IPS-NIHi11 (cell line): ENCODE measurements at regions not wholly inside any gene's neighbourhood (a gene's known extent, or its start where the extent isn't known, plus 50 kb on each side); places are given as distances from the start of the nearest gene placed in this dataset.
"Not testable (repeated sequence)": the region's sequence is repeated elsewhere in the genome, so short reads cannot be mapped to it uniquely, and the experiment has no call there.

ENCODE experiments used
- DNase-seq: peaks from one replicate; pipeline ENCODE4 v3.0.0; 2012; ENCODE audit warnings: mixed read lengths, low spot score

DNA sequence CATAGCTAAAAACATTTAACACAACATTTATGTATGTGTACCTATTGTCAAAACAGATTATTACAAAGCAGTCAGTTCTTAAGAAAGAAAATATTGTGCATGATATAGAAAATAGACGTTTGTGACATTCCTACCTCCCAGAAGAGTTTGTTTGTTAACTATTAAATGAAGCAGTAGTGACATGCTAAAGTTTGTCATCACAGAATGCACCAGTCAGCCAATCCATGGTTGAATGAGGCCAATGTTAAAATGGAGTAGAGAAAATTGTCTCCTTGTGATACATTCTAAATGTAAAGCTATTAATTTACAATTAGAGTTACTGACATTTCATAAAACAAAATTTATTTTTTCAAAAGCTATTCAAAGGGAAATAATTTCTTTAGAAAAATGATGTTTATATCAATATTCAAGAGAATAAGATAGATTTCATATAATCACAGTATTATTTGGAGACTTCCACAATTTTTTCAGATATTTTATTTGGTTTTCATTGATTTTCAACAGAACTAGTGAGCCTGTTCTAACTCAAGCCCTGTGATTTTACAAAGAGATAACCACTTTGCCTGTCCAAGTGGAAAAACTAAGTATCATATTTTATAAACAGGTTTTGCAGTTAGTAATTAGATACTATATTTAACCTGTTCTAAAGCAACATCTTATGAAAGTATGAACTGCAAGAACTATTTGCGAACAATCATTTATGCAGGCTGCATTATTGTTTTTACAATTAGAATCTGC, 176.8 kb downstream of the ISL1 start:
- DNase-seq = no peak

DNA sequence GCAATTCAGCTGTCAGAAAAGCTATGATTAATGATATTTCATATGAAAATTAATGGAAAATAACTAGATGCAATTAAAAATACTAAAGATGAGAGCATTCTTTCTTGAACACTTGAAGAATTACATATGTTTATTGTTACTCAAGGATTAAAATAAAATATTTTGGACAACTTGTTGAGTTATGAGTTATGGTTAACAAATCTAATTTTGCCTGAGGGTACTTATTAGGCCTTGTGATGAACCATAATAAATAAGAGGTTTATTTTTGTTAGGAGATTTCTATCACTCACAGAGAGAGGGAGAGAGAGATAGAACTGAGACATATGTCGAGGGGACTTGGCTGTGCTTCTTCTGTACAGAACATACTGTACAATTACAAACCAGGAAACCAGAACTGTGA, 183.7 kb downstream of the ISL1 start:
- no peak for DNase-seq

GRCh38 chr5:51567636-51568035, 184.4 kb downstream of the ISL1 start:
- DNase-seq = no peak

- peak; percentile 6 for DNase-seq
Measured at GRCh38 chr5:51573835-51574234, 190.6 kb downstream of the ISL1 start.

DNA sequence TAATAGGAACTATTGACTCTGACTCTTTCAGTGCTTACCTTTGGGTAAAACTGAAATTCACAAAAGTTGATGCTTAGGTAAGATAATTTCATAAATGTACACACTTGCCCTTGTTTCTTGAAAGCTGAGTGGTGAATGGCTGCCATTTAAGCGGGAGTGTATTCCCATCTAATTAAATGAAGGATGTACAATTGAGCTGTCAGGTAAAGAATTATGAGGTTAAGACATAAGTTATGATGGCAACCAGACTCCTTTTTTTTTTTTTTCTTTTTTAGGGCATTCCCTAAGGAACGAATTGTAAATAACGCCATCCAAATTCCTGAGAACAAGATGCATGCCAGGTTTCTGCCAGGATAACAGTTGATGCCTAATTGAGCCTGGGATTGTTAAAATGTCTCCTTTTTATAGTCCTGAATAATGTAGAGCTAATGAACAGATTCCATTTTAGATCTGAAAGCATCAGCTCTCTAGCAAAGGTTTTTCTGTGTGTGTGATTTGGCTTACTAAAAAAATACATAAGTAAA, 199.7 kb downstream of the ISL1 start:
- DNase-seq = no peak

- DNase-seq = no peak
Measured at GRCh38 chr5:51598026-51598425, 214.8 kb downstream of the ISL1 start.

GRCh38 chr5:51599587-51599986, 216.3 kb downstream of the ISL1 start:
- no peak for DNase-seq

DNA sequence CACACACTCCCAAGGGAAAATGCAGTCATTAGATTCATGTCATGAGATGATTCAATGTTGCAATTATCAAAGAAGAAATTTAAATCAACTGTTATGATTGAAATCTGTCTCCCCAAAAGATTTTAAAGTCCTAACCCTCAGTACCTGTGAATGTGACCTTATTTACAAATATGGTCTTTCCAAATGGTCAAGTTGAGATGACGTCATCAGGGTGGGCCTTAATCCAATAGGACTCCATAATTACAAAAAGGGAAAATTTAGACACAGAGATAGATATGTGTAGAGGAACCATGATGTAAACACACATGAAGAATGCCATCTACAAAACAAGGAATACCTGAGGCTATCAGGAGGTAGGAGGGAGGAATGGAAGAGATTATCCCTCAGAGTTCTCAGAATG, 221.1 kb downstream of the ISL1 start:
- no peak for DNase-seq

GRCh38 chr5:51606921-51607320, 223.7 kb downstream of the ISL1 start:
- no peak for DNase-seq

DNA sequence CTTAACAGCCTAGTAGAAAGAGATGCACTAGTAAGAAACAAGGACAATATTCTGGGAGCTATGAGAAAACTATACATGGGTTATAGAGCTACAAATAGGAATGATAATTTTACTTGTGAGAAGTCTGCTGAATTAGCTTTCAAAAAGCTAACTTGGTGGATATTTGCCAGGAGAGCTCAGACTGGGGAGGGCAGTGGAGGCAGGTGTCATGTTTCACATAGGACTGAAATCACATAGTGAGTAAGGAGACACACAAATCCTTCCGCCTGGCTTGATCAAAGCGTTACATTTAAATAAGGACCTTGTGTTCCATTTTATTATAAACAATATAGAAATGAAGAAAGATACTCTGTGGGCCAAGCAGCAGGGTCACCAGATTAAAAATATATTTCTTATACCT, 235.0 kb downstream of the ISL1 start:
- peak; percentile 11 for DNase-seq

- no peak for DNase-seq
Measured at GRCh38 chr5:51621156-51621555, 237.9 kb downstream of the ISL1 start.

DNA sequence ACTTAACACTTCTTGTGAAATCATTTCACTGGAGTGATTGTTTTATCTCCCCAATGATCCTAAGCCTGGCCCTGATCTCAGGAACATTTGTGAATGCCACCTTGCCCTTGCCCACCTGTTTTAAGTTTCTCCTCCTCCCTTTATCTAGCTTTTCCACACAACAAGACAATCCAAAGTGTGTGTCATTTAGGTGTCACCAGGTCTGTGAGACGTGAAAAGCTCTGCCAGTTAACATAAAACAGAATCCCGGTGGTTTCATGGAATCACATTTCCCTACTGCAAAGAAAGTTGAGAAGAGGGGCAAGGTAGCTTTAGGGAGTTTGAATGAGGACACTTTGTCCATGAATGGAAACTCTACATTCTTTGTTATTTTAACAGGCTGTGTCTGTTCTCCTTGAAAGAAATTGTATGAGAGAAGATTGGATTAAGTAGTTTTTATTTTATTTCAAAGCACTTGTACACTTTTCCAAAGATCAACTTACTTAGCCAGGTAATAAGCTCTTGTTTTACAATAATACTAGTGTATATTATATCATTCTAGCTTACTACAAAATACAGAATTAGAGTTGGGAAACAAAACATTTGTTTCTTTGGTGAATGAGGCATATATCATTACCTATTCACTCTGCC, 239.0 kb downstream of the ISL1 start:
- DNase-seq = no peak

DNA sequence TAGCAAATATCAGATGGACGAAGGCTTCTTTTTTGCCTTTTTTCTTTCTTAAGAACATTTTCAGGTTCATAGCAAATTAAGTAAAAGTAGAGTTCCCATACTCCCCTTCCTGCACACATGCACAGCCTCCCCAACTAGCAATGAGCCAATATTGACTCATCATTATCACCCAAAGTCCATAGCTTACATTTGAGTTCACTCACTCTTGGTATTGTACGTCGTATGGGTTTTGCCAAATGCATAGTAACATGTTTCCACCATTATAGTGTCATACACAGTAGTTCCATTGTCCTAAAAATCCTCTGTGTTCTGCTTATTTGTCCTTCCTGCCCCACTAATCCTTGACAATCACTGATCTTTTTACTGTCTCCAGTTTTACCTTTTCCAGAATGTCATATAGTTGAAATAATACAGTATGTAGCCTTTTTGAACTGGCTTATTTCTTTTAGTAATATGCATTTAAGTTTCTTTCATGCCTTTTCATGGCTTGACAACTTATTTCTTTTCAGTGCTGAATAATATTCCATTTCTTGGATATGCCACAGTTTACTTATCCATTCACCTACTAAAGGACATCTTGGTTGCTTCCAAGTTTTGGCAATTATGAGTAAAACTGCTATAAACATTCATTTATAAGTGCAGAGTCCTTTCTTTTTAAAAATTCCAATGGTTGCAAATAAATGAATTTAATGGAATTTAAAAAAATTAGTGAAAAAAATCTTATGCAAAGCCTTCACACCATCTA, 242.1 kb downstream of the ISL1 start:
- no peak for DNase-seq

DNA sequence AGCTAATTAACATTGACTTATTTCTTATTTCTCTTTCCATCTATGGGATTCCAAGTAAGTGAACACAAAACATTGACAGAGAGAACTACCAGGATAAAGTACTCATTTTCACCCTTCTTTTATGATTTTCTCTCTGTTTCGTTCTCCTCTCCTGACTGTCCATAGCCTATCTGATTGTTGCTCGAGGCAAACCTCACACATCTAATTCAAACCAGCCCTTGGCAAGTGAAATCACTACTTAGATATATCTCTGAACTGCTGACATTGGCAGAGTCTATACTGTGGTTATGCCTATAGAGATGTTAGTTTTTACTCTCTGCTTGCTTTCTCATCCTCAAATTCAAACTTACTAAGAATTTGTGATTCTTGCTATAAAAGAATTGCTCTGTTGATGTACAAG, 248.8 kb downstream of the ISL1 start:
- no peak for DNase-seq

DNA sequence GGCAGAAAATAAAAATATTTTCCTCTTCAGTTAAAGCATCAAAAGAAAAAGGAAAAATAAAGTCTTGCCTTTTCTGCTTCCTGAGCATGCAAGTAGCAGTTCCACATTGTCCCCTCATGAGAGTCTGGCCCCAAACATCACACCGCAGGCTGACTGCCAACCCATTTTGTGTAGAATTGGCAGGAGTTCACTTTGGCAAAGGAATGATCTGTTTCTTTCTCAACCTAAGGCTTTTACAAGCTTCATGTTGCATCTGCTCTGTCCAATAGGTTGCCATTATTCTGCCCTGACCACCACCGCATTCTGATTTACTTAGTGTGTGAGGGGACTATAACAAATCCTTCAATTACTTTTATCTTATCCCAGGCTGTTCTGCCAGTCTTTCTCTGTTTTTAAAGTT, 249.5 kb downstream of the ISL1 start:
- DNase-seq = no peak

GRCh38 chr5:51636973-51637372, 253.7 kb downstream of the ISL1 start:
- DNase-seq = not testable (repeated sequence)

GRCh38 chr5:51644976-51645375, 261.7 kb downstream of the ISL1 start:
- no peak for DNase-seq

GRCh38 chr5:51646482-51646881, 263.2 kb downstream of the ISL1 start:
- no peak for DNase-seq

DNA sequence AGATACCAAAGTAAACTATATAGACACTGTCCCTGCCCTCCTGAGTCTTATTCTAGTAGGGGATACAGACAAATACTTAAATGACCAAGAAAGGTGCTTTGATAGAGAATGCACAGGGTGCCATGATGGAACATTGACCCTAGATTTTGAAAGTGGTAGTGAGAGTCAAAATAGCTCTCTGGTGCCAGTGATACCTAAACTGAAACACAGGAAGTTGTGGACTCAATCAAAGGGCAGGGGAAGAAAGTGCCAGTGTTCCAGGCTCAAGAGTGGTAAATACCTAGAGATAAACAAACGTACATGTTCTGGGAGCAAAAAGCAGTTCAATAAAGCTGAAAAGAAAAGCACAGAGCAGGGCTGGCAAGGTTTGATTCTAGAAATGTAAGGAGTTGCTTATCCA, 267.6 kb downstream of the ISL1 start:
- DNase-seq = no peak

DNA sequence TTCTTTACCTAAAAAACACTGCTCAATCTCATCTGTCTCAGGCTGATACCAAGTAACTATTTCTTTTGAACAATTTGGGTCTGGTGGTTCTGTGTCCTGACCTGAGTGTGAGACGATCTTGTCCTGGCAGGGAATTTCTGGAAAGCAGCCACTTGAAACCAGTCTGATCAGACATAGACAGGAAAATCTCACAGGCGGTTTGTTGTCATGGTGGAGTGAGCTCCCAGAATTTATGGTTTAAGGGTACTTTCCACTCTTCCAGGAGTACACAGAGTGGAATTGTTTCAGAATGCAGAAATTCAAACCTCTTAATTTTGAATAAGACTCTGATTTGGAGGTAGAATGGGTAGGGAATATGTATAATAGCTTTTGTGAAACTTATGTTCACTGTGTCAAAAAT, 268.2 kb downstream of the ISL1 start:
- DNase-seq = no peak

GRCh38 chr5:51651889-51652288, 268.6 kb downstream of the ISL1 start:
- DNase-seq = no peak

- peak; percentile 23 for DNase-seq
Measured at GRCh38 chr5:51652980-51653379, 269.7 kb downstream of the ISL1 start.
